Endothelial cell of umbilical vein (primary cell): ENCODE measurements at regions not wholly inside any gene's neighbourhood (a gene's known extent, or its start where the extent isn't known, plus 50 kb on each side); places are given as distances from the start of the nearest gene placed in this dataset.

Experiments
- BruUV-seq: library from RNA; stranded (reverse); fragments of 400-500 nt; replicated peaks from 2 replicates; lab custom pipeline; 2021; lab: Mats Ljungman, UMichigan
- CTCF ChIA-PET: fragments of 300-600, 350-600 bp; sonication (Branson Sonifier 250); formaldehyde crosslinking; loops from one replicate; lab custom pipeline; 2021; ENCODE audit warnings: antibody characterized with exemption, inconsistent platforms; lab: Charles Lee
- POLR2A ChIA-PET: fragments of 300-600, 350-600 bp; sonication (Branson Sonifier 250); formaldehyde crosslinking; loops from one replicate; lab custom pipeline; 2021; ENCODE audit warnings: antibody characterized with exemption, inconsistent platforms; lab: Charles Lee
- DNase-seq: peaks from one replicate; pipeline ENCODE4 v3.0.0-alpha.2; 2011; ENCODE audit warnings: low read depth, low spot score
- FAIRE-seq: peaks from 2 replicates; lab custom pipeline; 2011; peaks lifted over from hg19 to GRCh38; lab: Jason Lieb, UNC
- H2AFZ ChIP-seq: 2 replicates; pipeline ENCODE4 v1.6.0; 2012; ENCODE audit warnings: low read depth, low read length, control low read depth, inconsistent platforms
- H3K27ac ChIP-seq: 2 replicates; pipeline ENCODE4 v1.5.1; 2011; ENCODE audit warnings: low read depth, mild to moderate bottlenecking, control low read depth, low read length, moderate library complexity; ENCODE audit not compliant: insufficient read depth
- H3K27me3 ChIP-seq, 2 experiments: 2 replicates each; pipeline versions ENCODE4 v1.6.0 to v1.6.1; 2011; ENCODE audit warnings: low read length in 2 of 2, mixed read lengths in 1 of 2; ENCODE audit not compliant: control insufficient read depth in 2 of 2, insufficient read depth in 2 of 2
- H3K36me3 ChIP-seq, 2 experiments: 2 replicates in 1 of 2; 3 replicates in 1 of 2; pipeline ENCODE4 v1.5.1; 2011; ENCODE audit warnings: low read length in 2 of 2, mild to moderate bottlenecking in 1 of 2, moderate library complexity in 1 of 2; ENCODE audit not compliant: control insufficient read depth in 2 of 2, insufficient read depth in 2 of 2; ENCODE audit errors: extremely low read depth in 1 of 2
- H3K4me1 ChIP-seq: 3 replicates; pipeline ENCODE4 v1.5.1; 2011; ENCODE audit warnings: mild to moderate bottlenecking, low read length; ENCODE audit not compliant: control insufficient read depth, insufficient read depth; ENCODE audit errors: extremely low read depth
- H3K4me2 ChIP-seq: 2 replicates; pipeline ENCODE4 v1.6.1; 2011; ENCODE audit warnings: low read length, control low read depth, mixed read lengths; ENCODE audit not compliant: insufficient read depth
- H3K4me3 ChIP-seq, 3 experiments: fragments of 200-600 bp in 1 of 3; sonication (generic), shearing (Covaris generic) in 1 of 3; replicated peaks in 1 of 3; 2 replicates each; pipeline ENCODE4 v1.5.1; 2011 to 2016; ENCODE audit warnings: control low read depth in 3 of 3, low read length in 3 of 3, mild to moderate bottlenecking in 2 of 3, inconsistent platforms in 1 of 3, low read depth in 1 of 3, moderate library complexity in 1 of 3; ENCODE audit not compliant: insufficient read depth in 1 of 3
- H3K79me2 ChIP-seq: 2 replicates; pipeline ENCODE4 v1.6.0; 2012; ENCODE audit warnings: low read length, inconsistent platforms; ENCODE audit not compliant: control insufficient read depth, insufficient read depth
- H3K9ac ChIP-seq: replicated peaks from 2 replicates; pipeline ENCODE3; 2011; ENCODE audit warnings: low read length, control low read depth; ENCODE audit not compliant: insufficient read depth; ENCODE audit errors: extremely low read depth
- H3K9me1 ChIP-seq: replicated peaks from 3 replicates; pipeline ENCODE4 v1.6.0; 2011; ENCODE audit warnings: mild to moderate bottlenecking, low read length; ENCODE audit not compliant: control insufficient read depth, insufficient read depth; ENCODE audit errors: extremely low read depth
- H3K9me3 ChIP-seq: replicated peaks from 2 replicates; pipeline ENCODE4 v1.5.1; 2012; ENCODE audit warnings: low read length, inconsistent platforms; ENCODE audit not compliant: control insufficient read depth, insufficient read depth
- H4K20me1 ChIP-seq: replicated peaks from 2 replicates; pipeline ENCODE3; 2011; ENCODE audit warnings: mild to moderate bottlenecking, low read length; ENCODE audit not compliant: control insufficient read depth, insufficient read depth; ENCODE audit errors: extremely low read depth
- EZH2 ChIP-seq: IDR thresholded peaks from 2 replicates; pipeline ENCODE4 v1.6.1; 2012; ENCODE audit warnings: borderline replicate concordance, low read depth, mild to moderate bottlenecking, moderate library complexity, low read length, inconsistent platforms; ENCODE audit not compliant: severe bottlenecking
- FOS ChIP-seq: IDR thresholded peaks from 2 replicates; pipeline ENCODE4 v1.6.1; 2011; ENCODE audit warnings: mild to moderate bottlenecking, low read length, moderate library complexity, borderline replicate concordance; ENCODE audit not compliant: insufficient read depth
- GATA2 ChIP-seq: IDR thresholded peaks from 2 replicates; pipeline ENCODE4 v1.7.0; 2011; ENCODE audit warnings: low read depth, mild to moderate bottlenecking, moderate library complexity, mixed read lengths, low read length; ENCODE audit not compliant: insufficient read length, insufficient read depth
- JUN ChIP-seq: IDR thresholded peaks from 2 replicates; pipeline ENCODE4 v1.6.1; 2011; ENCODE audit warnings: borderline replicate concordance, low read depth; ENCODE audit not compliant: insufficient read length, insufficient read depth
- POLR2AphosphoS5 ChIP-seq: IDR thresholded peaks from 2 replicates; pipeline ENCODE4 v1.6.1; 2012; ENCODE audit warnings: low read depth, mild to moderate bottlenecking, control low read depth, low read length, moderate library complexity; ENCODE audit not compliant: insufficient read depth
- dilution Hi-C: fragments of 300-500 bp; cut with MboI; formaldehyde crosslinking; loops from one replicate; pipeline ENCODE4 v1.15.0; 2019; ENCODE audit warnings: low sequenced_read_pairs; ENCODE audit not compliant: extremely low pct_ligation_motif_present
- intact Hi-C: fragments of 100-400 bp; cut with micrococcal nuclease; formaldehyde crosslinking; loops from one replicate; pipeline ENCODE4 v1.10.0; 2022
- TF ChIP-seq, protein P1 (sequence below): IDR thresholded peaks from 2 replicates; pipeline ENCODE4 v1.6.1; 2011; ENCODE audit not compliant: insufficient read depth, insufficient read length

DNA sequence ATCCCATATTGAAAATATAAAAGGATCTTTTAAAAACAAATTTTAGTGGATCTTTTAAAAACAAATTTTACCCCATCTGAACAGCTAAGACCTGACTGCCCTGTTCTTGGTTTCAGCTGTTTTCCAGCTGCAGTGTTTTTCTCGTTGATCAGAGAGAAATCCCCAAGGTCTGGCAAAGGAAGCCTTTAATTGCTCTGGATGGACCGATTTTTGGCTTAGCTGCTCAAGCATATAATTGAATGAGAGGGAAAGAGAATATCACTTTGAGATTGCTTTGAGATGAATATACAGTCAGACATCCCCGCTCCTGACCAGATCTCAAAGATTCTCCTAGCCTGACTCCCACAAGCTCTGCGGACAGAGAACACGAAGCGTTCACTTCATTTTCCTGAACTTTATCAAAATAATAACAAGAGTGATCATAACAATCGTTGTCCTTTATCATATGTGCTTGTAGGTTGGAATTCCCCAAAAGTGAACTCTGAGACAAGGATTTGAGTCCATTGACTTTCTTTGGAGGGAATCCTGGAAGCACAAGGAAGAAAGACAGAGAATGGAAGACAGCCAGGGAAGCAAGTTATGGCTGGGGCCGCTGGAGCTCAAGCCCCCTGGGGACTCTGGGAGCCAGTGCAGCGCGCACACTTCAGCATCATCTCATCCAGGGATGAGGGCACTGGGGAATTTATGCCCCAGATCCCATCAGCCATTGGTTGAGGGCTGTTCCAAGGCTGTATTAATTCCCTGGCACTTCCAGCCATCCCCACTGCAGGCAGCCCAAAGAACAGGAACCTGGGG, 101.3 kb downstream of the SNX5 start:
- Histone ChIP-seq H3K9ac (no peak overlapping the region), H4K20me1 (no peaks in the 10 kb centered on the region), H3K27me3 (peaks cover 17 to 26% of the 10 kb centered on the region in 2 experiments), H3K36me3 (no peaks in the 10 kb centered on the region), H3K4me2 (no peak overlapping the region), H3K9me3 (no peaks in the 10 kb centered on the region), H2AFZ (no peak overlapping the region), H3K79me2 (no peaks in the 10 kb centered on the region), H3K27ac (no peak overlapping the region), H3K4me1 (no peaks in the 10 kb centered on the region), H3K9me1 (no peaks in the 10 kb centered on the region), H3K4me3 (no peak overlapping the region)
- ChIA-PET CTCF (interaction anchor here (0.6 to 1.5 kb wide), 2 partner anchors 17 to 26 kb away, joined by 3 to 5 read pairs; no protein-coding TSS in a partner anchor), POLR2A (no interaction called here)
- TF ChIP-seq EZH2 (no peak), JUN (no peak), FOS (no peak), POLR2AphosphoS5 (no peak), GATA2 (no peak)
- TF ChIP-seq, protein P1, sequence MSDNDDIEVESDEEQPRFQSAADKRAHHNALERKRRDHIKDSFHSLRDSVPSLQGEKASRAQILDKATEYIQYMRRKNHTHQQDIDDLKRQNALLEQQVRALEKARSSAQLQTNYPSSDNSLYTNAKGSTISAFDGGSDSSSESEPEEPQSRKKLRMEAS, result no peak
- FAIRE-seq (no peak), DNase-seq (no peak)
- intact Hi-C loops, result no loop called here
- dilution Hi-C loops, result no loop called here
- no TSS peak for BruUV-seq
